ENCODE measurements at regions not wholly inside any gene's neighbourhood (a gene's known extent, or its start where the extent isn't known, plus 50 kb on each side); places are given as distances from the start of the nearest gene placed in this dataset.

- no peak overlapping the region for H3K4me3 Mint-ChIP-seq
- Histone ChIP-seq H3K9me3 (ENCODE audit: control insufficient read depth in 2 of 3, low read length in 3 of 3) (no peaks in the 10 kb centered on the region), H3K4me1 (ENCODE audit: control insufficient read depth in 2 of 2, insufficient read depth in 2 of 2, low read length in 2 of 2) (no peaks in the 10 kb centered on the region), H3K4me3 (ENCODE audit: low read length) (no peak overlapping the region), H3K27me3 (ENCODE audit: control insufficient read depth in 2 of 2, insufficient read depth in 2 of 2, low read length in 2 of 2) (no peaks in the 10 kb centered on the region), H3K36me3 (ENCODE audit: control insufficient read depth in 2 of 3, insufficient read depth in 3 of 3, low read length in 3 of 3) (no peaks in the 10 kb centered on the region), H3K27ac (ENCODE audit: low read depth, low read length) (no peak overlapping the region)
- H3K27me3 Mint-ChIP-seq, result no peaks in the 10 kb centered on the region
- DNase-seq (no peak), ATAC-seq (no peak)
- no peak overlapping the region for H3K27ac Mint-ChIP-seq
- H3K36me3 Mint-ChIP-seq, result no peaks in the 10 kb centered on the region
- no peaks in the 10 kb centered on the region for H3K4me1 Mint-ChIP-seq
- peaks cover 0 to 11% (median 0%) of the 10 kb centered on the region in 11 donors for H3K9me3 Mint-ChIP-seq
- ChIA-PET POLR2A (no interaction called here), CTCF (no interaction called here)
- intact Hi-C loops (cut with micrococcal nuclease), result no loop called here
These were observed 1766.1 kb upstream of the C9orf72 start for GRCh38 chr9:29339387-29339786.

GRCh38 chr9:29348999-29349398, 1775.7 kb upstream of the C9orf72 start:
- H3K27me3 Mint-ChIP-seq, result no peaks in the 10 kb centered on the region
- Histone ChIP-seq H3K27me3 (ENCODE audit: control insufficient read depth in 2 of 2, insufficient read depth in 2 of 2, low read length in 2 of 2) (no peaks in the 10 kb centered on the region), H3K36me3 (ENCODE audit: control insufficient read depth in 2 of 3, insufficient read depth in 3 of 3, low read length in 3 of 3) (no peaks in the 10 kb centered on the region), H3K4me3 (ENCODE audit: low read length) (no peak overlapping the region), H3K4me1 (ENCODE audit: control insufficient read depth in 2 of 2, insufficient read depth in 2 of 2, low read length in 2 of 2) (no peaks in the 10 kb centered on the region), H3K27ac (ENCODE audit: low read depth, low read length) (no peak overlapping the region), H3K9me3 (ENCODE audit: control insufficient read depth in 2 of 3, low read length in 3 of 3) (no peaks in the 10 kb centered on the region)
- DNase-seq (no peak), ATAC-seq (no peak)
- no peaks in the 10 kb centered on the region for H3K36me3 Mint-ChIP-seq
- H3K9me3 Mint-ChIP-seq, result peaks cover 0 to 12% (median 2%) of the 10 kb centered on the region in 11 donors
- no peak overlapping the region for H3K27ac Mint-ChIP-seq
- intact Hi-C loops (cut with micrococcal nuclease), result no loop called here
- ChIA-PET POLR2A (no interaction called here), CTCF (no interaction called here)
- H3K4me1 Mint-ChIP-seq, result no peaks in the 10 kb centered on the region
- no peak overlapping the region for H3K4me3 Mint-ChIP-seq

GRCh38 chr9:29389421-29389820, 1816.1 kb upstream of the C9orf72 start:
- H3K4me3 Mint-ChIP-seq, result no peak overlapping the region
- H3K36me3 ChIP-seq (ENCODE audit: control insufficient read depth in 2 of 3, insufficient read depth in 3 of 3, low read length in 3 of 3), result no peaks in the 10 kb centered on the region
- peaks cover 0 to 19% (median 4%) of the 10 kb centered on the region in 11 donors for H3K9me3 Mint-ChIP-seq
- POLR2A ChIA-PET, result no interaction called here
- ATAC-seq, result no peak
- intact Hi-C loops (cut with micrococcal nuclease), result no loop called here
- no peak overlapping the region for H3K4me3 ChIP-seq (ENCODE audit: low read length)
- no peak overlapping the region for H3K27ac Mint-ChIP-seq
- H3K36me3 Mint-ChIP-seq, result no peaks in the 10 kb centered on the region
- no peaks in the 10 kb centered on the region for H3K9me3 ChIP-seq (ENCODE audit: control insufficient read depth in 2 of 3, low read length in 3 of 3)
- no peak for DNase-seq
- H3K4me1 Mint-ChIP-seq, result no peaks in the 10 kb centered on the region
- CTCF ChIA-PET, result no interaction called here
- no peaks in the 10 kb centered on the region for H3K27me3 Mint-ChIP-seq
- H3K27me3 ChIP-seq (ENCODE audit: control insufficient read depth in 2 of 2, insufficient read depth in 2 of 2, low read length in 2 of 2), result no peaks in the 10 kb centered on the region
- H3K4me1 ChIP-seq (ENCODE audit: control insufficient read depth in 2 of 2, insufficient read depth in 2 of 2, low read length in 2 of 2), result no peaks in the 10 kb centered on the region
- no peak overlapping the region for H3K27ac ChIP-seq (ENCODE audit: low read depth, low read length)

- ChIA-PET POLR2A (no interaction called here), CTCF (no interaction called here)
- no peak for DNase-seq
- Mint-ChIP-seq H3K27me3 (no peaks in the 10 kb centered on the region), H3K36me3 (no peaks in the 10 kb centered on the region), H3K4me3 (no peak overlapping the region), H3K9me3 (peaks cover 0 to 18% (median 2%) of the 10 kb centered on the region in 11 donors), H3K4me1 (no peaks in the 10 kb centered on the region), H3K27ac (no peak overlapping the region)
- no peaks in the 10 kb centered on the region for H3K36me3 ChIP-seq (ENCODE audit: control insufficient read depth in 2 of 3, insufficient read depth in 3 of 3, low read length in 3 of 3)
- intact Hi-C loops (cut with micrococcal nuclease), result no loop called here
- H3K27me3 ChIP-seq (ENCODE audit: control insufficient read depth in 2 of 2, insufficient read depth in 2 of 2, low read length in 2 of 2), result no peaks in the 10 kb centered on the region
- H3K4me3 ChIP-seq (ENCODE audit: low read length), result no peak overlapping the region
- no peak overlapping the region for H3K27ac ChIP-seq (ENCODE audit: low read depth, low read length)
- H3K4me1 ChIP-seq (ENCODE audit: control insufficient read depth in 2 of 2, insufficient read depth in 2 of 2, low read length in 2 of 2), result no peaks in the 10 kb centered on the region
- ATAC-seq, result no peak
- no peaks in the 10 kb centered on the region for H3K9me3 ChIP-seq (ENCODE audit: control insufficient read depth in 2 of 3, low read length in 3 of 3)
These were observed 1817.6 kb upstream of the C9orf72 start for GRCh38 chr9:29390859-29391258.

- Histone ChIP-seq H3K4me1 (ENCODE audit: control insufficient read depth in 2 of 2, insufficient read depth in 2 of 2, low read length in 2 of 2) (no peaks in the 10 kb centered on the region), H3K36me3 (ENCODE audit: control insufficient read depth in 2 of 3, insufficient read depth in 3 of 3, low read length in 3 of 3) (no peaks in the 10 kb centered on the region), H3K4me3 (ENCODE audit: low read length) (no peak overlapping the region), H3K27ac (ENCODE audit: low read depth, low read length) (no peak overlapping the region), H3K9me3 (ENCODE audit: control insufficient read depth in 2 of 3, low read length in 3 of 3) (no peaks in the 10 kb centered on the region), H3K27me3 (ENCODE audit: control insufficient read depth in 2 of 2, insufficient read depth in 2 of 2, low read length in 2 of 2) (no peaks in the 10 kb centered on the region)
- no peak for ATAC-seq
- Mint-ChIP-seq H3K27ac (no peak overlapping the region), H3K4me1 (no peaks in the 10 kb centered on the region), H3K36me3 (no peaks in the 10 kb centered on the region), H3K9me3 (peaks cover 0 to 18% (median 0%) of the 10 kb centered on the region in 11 donors), H3K4me3 (no peak overlapping the region), H3K27me3 (no peaks in the 10 kb centered on the region)
- POLR2A ChIA-PET, result no interaction called here
- CTCF ChIA-PET, result no interaction called here
- no peak for DNase-seq
- intact Hi-C loops (cut with micrococcal nuclease), result no loop called here
These were observed 1819.8 kb upstream of the C9orf72 start for GRCh38 chr9:29393064-29393463.

- H3K27me3 ChIP-seq (ENCODE audit: control insufficient read depth in 2 of 2, insufficient read depth in 2 of 2, low read length in 2 of 2), result no peaks in the 10 kb centered on the region
- no peak overlapping the region for H3K4me3 Mint-ChIP-seq
- peaks cover 0 to 14% (median 2%) of the 10 kb centered on the region in 11 donors for H3K9me3 Mint-ChIP-seq
- H3K4me3 ChIP-seq (ENCODE audit: low read length), result no peak overlapping the region
- ATAC-seq, result no peak
- no peak for DNase-seq
- ChIA-PET CTCF (no interaction called here), POLR2A (no interaction called here)
- no peaks in the 10 kb centered on the region for H3K9me3 ChIP-seq (ENCODE audit: control insufficient read depth in 2 of 3, low read length in 3 of 3)
- no peaks in the 10 kb centered on the region for H3K4me1 ChIP-seq (ENCODE audit: control insufficient read depth in 2 of 2, insufficient read depth in 2 of 2, low read length in 2 of 2)
- no peaks in the 10 kb centered on the region for H3K36me3 Mint-ChIP-seq
- H3K27ac ChIP-seq (ENCODE audit: low read depth, low read length), result no peak overlapping the region
- H3K27me3 Mint-ChIP-seq, result no peaks in the 10 kb centered on the region
- H3K27ac Mint-ChIP-seq, result no peak overlapping the region
- no peaks in the 10 kb centered on the region for H3K4me1 Mint-ChIP-seq
- intact Hi-C loops (cut with micrococcal nuclease), result no loop called here
- H3K36me3 ChIP-seq (ENCODE audit: control insufficient read depth in 2 of 3, insufficient read depth in 3 of 3, low read length in 3 of 3), result no peaks in the 10 kb centered on the region
These were observed 1821.6 kb upstream of the C9orf72 start for GRCh38 chr9:29394855-29395254.

GRCh38 chr9:29397148-29397547, 1823.9 kb upstream of the C9orf72 start:
- Histone ChIP-seq H3K4me3 (ENCODE audit: low read length) (no peak overlapping the region), H3K27me3 (ENCODE audit: control insufficient read depth in 2 of 2, insufficient read depth in 2 of 2, low read length in 2 of 2) (no peaks in the 10 kb centered on the region), H3K36me3 (ENCODE audit: control insufficient read depth in 2 of 3, insufficient read depth in 3 of 3, low read length in 3 of 3) (no peaks in the 10 kb centered on the region), H3K4me1 (ENCODE audit: control insufficient read depth in 2 of 2, insufficient read depth in 2 of 2, low read length in 2 of 2) (no peaks in the 10 kb centered on the region), H3K27ac (ENCODE audit: low read depth, low read length) (no peak overlapping the region), H3K9me3 (ENCODE audit: control insufficient read depth in 2 of 3, low read length in 3 of 3) (no peaks in the 10 kb centered on the region)
- DNase-seq (no peak), ATAC-seq (no peak)
- ChIA-PET POLR2A (no interaction called here), CTCF (no interaction called here)
- H3K4me1 Mint-ChIP-seq, result no peaks in the 10 kb centered on the region
- H3K9me3 Mint-ChIP-seq, result peaks cover 0 to 13% (median 0%) of the 10 kb centered on the region in 11 donors
- no peak overlapping the region for H3K4me3 Mint-ChIP-seq
- no peaks in the 10 kb centered on the region for H3K36me3 Mint-ChIP-seq
- no peak overlapping the region for H3K27ac Mint-ChIP-seq
- no peaks in the 10 kb centered on the region for H3K27me3 Mint-ChIP-seq
- intact Hi-C loops (cut with micrococcal nuclease), result no loop called here
